ENCODE measurements at regions not wholly inside any gene's neighbourhood (a gene's known extent, or its start where the extent isn't known, plus 50 kb on each side); places are given as distances from the start of the nearest gene placed in this dataset.
"Not testable (repeated sequence)": the region's sequence is repeated elsewhere in the genome, so short reads cannot be mapped to it uniquely, and the experiment has no call there.

DNA sequence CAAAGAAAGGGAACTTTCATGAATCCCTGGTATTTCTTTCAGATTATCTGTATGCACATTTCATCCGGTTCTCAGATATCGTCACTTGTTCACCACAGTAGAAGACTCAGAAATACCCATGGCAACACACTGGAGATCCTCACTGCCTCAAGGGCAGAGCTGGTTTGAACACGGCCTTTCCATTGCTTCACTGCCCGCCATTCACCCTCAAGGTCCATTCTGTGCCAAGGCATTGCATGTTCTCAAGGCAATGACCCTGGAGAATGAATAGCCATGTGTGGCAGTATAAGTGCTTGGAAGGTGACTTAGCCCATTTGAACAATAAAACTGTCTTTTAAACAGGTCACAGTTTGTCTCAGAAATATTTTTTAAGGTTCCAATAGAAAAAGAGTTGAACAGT lies 606.5 kb downstream of the IPMK start:
- DNase-seq, result no peak

DNA sequence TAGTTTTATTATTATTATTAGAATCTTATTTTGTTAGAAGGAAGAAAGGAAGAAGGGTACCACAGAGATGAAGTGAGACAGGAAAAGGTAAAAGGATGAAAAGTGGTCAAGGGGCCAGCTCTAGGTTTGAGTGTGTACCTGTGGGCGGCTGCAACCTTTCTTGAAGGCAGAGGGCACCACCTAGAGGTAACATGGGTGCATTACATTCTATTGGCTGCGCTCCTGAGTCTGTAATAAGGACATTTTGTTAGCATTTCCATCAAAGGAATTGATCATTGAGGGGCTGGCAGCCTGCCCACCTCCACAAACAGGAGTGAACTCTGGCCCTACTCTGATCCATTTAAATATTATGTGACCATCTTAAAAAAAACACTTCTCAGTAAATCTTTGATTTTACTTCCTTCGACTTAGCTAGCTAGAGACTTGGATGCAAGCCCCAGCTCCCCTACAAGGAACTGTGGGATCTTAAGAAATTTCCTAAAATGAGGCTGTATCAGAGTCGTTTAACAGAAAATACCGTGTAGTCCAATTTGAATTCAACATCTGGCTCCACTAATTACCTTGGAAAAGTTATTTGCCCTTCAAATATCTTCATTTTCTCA lies 610.4 kb downstream of the IPMK start:
- no peak for DNase-seq

DNA sequence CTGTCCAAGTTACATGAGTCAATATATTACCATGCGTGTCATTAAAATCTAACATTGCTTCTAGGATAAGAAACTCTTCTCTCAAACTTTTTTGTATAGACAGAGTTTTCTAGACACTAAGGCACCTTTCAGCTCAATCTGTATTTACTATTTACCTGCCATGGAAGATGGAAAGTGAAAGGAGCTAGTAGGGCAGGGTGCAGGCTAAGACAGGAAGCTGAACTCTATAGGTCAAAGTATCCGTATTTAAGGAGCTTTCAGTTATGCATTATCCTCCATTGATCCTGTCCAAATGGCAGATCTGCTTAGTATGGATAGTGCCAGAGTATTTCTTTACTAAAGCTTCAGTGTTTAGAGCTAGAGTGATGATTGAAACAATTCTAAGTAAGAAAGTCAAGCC lies 612.8 kb downstream of the IPMK start:
- DNase-seq, result no peak

DNA sequence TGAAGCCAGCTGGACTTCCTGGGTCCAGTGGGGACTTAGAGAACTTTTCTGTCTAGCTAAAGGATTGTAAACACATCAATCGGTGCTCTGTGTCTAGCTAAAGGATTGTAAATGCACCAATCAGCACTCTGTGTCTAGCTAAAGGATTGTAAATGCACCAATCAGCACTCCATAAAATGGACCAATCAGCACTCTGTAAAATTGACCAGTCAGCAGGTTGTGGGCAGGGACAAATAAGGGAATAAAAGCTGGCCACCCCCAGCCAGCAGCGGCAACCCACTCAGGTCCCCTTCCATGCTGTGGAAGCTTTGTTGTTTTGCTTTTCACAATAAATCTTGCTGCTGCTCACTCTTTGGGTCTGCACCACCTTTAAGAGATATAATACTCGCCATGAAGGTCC lies 622.6 kb downstream of the IPMK start:
- not testable (repeated sequence) for DNase-seq

DNA sequence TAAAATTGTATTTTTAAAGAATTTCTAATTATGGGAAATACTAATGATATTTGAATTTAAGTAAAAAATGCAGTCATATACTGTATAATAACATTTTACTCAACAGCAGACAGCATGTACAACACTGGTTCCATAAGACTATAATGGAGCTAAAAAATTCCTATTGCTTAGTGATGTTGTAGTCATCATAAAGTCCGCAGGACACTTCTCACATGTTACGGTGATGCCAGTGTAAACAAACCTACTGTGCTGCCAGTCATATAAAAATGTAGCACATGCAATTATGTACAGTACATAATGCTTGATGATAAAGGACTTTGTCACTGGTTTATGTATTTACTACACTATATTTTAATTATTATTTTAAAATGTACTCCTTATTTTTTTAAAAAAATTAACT lies 629.3 kb downstream of the IPMK start:
- no peak for DNase-seq

DNA sequence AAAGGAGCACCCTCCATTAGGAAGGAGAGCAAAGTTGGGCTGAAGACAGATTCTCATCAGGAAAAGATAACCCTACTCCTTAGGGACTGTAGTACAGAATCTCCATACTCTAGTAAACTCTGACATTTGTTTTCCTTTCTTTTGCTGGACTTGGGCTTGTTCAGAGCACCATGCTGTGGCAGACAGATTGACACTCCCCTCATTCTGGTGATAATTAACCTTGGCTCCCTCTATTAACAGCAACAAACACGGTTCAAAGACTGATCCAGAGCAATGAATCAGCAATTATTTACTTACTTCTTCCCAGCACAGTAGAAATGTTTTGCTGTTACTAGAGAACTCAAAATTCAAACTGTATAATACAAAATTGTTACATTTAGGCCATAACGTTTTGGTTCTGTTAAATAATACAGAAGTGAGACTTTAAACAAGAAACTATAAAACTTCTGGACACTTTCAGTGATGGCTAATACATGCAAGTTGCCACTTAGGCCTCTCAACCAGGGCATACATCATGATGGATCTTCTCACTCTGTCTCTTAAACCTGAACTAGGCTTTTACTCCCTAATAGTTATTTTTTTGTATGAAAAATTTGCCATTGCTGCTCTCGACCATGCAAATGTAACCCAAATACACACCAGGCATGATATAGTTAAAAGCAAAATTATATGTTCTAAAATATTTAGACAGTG lies 639.0 kb downstream of the IPMK start:
- no peak for DNase-seq

DNA sequence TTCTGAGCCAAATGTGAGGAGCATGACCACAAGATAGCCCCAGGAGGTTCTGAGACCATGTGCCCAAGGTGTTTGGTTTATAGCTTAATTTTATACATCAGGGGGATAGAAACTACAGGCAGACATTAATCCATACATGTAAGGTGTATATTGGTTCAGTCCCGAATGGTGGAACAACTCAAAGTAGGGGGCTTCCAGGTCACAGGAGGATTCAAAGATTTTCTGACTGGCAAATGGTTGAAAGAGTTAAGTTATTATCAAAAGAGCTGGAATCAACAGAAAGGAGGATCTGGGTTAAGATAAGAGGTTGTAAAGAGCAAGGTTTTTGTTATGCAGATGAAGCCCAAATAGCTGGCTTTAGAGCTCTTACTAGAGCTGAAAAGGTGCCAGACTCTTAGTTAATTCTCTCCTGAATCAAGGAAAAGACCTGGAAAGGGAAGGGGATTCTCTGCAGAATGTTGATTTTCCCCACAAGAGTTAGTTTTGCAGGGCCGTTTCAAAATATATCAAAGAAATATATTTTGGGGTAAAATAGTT lies 640.0 kb downstream of the IPMK start:
- no peak for DNase-seq

DNA sequence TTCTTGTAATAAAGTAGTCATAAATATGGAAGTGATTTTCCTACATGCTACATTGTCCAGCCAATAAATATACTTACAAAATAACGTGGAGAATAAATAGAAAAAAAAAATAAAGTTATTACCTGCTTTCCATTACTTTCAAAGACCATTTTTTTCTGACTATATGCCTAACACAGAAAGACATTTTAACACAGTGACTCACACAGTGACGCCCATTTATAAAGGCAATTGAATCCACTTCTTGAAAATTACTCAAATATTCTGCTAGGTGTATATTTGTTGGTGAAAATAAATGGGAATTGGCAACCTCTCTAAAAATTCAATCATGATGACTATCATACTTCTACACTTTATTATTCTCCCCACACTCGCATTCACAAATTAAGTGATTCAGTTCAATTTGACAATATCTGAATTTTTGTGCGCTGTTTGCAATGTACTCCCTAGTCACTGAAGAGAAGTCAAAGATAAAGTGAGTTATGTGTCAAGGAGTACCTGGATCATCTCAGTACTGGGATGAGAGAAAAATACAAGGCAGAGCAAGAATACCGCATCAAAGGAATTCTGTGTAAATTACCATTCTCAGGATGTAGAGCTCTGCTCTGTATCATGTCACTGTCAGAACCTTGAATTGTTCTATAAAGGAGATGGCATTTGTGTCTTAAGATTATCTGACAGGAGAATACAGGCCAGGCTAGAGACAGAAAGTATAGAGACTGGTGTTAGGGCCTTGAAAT lies 642.7 kb downstream of the IPMK start:
- DNase-seq, result no peak

DNA sequence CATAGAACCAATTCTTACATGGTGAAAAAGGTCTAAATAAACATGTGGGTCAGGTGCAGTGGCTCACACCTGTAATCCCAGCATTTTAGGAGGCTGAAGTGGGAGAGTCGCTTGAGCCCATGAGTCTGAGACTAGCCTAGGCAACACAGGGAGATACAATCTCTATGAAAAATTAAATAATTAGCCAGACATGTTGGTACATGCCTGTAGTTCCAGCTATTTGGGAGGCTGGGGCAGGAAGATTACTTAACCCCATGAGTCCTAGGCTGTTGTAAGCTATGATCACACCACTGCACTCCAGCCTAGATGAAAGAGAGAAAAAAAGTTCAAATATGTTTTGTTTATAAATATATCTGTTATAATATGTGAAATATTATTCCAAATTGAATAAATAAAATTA lies 643.6 kb downstream of the IPMK start:
- DNase-seq, result no peak

DNA sequence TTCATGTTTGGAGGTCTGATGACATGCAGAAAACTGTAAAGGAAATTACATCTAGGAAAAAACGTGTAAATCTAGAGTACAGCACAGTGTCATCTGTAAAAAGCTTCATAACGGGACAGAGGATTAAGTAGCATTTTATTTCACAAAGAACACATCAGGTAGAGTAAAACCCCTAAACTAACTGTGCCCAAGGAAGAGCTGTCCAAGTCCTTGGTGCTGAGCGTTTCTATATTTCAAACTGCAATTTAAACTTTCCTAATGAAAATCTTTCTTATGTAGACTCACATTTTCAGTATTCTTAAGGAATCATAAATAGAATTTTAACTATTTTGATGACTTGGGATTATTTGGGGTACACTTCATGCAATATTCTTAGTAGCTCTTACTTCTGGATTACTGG lies 646.2 kb downstream of the IPMK start:
- DNase-seq, result no peak

DNA sequence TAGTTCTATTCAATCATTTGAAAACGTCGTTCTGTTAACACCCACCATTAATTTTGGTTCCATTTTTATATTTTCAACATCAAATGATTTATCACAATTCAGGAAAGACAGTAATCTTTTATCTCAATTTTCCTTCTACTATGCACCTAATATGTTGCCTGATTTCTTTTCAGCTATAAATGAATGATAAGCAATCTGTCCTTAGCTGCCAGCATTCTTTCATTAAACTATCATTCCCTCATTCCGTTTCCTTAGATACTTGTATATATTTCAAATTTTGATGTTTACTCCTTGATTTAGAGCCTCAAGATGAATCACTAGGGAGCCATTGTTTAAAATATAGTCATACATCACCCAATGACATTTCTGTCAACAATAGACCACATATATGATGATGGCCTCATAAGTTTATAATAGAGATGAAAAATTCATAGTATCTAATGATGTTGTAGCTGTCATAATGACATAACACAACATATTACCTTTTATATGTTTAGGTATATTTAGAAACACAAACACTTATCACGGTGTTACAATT lies 661.7 kb downstream of the IPMK start:
- DNase-seq, result no peak

DNA sequence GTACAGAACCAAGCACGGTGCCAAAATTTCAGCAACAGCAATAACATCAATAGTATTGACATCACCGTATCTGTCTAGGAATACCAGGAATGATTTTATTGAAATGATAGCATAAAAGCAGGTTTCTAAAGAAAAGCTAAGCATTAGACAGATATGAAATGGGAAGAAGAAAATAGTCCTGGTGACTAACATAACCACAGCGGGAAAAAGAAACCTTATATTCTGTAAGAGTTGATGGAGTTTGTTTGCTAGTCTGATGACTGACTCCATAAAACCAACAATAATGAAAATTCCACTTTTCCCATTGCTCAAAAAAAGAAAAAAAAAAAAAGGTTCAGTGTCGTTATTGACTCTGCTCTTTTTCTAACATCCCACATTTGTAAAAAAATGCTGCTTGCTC lies 668.3 kb downstream of the IPMK start:
- no peak for DNase-seq

DNA sequence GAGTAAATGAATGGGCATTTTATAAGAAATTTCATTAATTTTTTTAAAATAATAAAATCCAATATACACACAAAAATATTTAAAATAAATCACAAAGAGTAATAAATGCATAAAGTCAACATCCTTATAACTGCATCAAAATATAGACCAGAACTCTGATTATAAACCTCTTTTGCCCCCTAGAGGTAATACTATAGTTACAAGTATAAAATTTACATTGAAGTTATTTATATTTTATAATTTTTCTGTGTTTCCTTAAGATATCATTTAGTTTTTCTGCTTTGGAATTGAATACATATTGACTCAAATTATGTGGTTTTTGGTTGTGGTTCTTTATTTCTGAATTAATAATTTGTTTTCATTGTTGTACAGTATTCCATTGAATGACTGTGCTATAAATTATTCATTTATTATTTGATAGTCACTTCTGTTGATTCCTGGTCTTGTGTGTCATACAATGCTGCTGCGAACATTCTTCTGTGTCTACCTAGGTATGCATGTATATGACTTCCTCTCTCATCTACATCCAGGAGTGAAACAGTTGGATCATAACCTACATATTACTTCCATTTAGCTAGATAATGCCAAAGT lies 673.6 kb downstream of the IPMK start:
- no peak for DNase-seq

DNA sequence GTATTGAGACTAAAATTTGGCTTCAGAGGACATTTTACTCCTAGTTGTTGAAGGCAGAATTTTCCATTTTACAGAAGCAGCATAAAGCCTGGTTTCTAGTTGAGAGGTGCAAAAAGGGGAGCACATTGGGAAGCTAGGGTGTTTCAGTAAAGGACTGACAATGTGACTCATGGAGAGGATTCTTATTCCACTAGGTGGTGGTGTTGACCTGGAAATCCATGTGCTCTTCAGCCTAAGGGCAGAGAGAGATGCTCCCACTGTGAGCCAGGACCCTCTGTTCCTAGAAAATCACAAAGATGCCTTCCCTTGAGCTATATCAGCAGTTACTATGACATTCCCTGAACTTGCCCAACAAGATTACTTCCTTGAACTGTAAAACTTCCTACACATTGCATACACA lies 687.8 kb downstream of the IPMK start:
- no peak for DNase-seq

DNA sequence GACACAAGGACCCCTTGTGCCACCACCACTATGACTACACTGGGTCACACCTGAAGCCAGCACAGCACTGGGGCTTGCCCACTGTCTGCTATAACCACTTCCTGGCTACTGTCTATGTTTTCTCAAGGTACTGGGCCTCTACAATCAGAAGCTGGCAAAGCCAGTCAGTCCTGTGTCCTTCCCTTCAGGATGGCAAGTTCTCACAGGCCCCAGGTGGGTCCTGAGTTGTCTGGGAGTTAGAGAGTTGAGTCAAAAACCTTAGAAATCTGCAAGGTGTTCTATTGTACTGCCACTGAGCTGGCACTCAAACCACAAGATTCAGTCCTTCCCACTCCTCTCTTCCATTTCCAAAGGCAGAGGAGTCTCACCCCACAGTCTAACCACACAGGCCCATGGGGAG lies 705.5 kb downstream of the IPMK start:
- DNase-seq, result no peak

DNA sequence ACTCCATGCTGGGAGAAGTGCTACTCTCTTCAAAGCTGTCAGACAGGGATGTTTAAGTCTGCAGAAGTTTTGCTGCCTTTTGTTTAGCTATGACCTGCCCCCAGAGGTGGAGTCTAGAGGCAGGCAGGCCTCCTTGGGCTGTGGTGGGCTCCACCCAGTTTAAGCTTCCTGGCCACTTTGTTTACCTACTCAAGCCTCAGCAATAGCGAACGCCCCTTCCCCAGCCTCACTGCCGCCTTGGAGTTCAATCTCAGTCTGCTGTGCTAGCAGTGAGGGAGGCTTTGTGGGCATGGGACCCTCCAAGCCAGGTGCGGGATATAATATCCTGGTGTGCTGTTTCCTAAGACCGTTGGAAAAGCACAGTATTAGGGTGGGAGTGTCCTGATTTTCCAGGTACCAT lies 715.9 kb downstream of the IPMK start:
- not testable (repeated sequence) for DNase-seq

DNA sequence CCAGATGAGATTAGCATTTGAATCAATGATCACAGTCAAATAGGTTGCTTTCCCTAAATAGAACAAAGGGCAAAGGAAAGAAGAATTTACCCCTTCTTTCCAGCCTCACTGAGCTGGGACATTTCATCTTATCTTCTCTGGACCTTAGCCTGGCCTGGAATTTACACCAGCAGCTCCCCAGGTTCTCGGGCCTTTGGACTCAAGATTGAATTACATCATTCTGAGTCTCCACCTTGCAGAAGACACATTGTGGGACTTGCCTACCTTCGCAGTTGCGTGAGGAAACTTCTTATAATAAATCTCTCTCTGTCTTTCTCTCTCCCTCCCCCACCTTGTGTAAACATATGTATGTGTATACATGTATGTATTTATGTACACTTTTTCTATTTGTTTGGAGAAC lies 732.4 kb downstream of the IPMK start:
- DNase-seq, result no peak

DNA sequence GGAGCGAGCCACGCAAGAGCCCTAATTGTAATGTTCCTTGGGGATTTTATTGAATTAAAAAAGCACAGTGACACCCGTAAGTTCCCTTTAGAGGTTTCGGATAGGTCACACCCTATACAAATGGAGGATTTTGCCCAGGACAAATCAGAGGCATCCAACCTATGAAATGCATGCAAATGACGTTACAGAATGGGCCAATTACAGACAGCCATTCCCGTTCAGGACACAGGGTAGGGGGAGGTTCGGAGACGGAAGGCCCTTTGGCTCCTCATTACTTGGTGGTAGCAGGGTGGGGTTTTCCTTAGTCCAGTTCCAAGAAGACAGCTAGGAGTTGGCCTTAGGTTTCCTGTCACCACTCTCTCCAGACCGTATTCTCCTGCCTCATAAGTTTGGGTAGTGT lies 754.1 kb downstream of the IPMK start:
- no peak for DNase-seq

DNA sequence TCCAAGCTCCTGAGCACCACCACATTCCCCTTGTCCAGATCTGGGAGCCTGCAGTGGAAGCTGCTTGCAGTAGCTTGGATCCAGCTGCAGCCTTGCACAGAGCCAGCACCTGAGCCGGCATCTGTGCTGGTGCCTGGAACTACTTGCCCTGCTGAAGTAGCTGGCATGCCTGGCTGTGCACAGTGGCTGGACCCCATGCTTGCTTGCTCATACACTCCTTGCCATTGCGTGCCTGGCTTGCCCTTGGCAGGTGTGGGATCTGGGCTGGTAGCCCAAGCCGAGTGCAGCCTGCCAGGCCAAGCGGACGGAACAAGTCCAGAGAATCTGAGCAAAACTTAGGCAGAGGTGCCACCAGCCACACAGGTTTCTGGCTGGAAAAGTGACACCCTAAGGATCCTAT lies 759.9 kb downstream of the IPMK start:
- DNase-seq, result no peak

DNA sequence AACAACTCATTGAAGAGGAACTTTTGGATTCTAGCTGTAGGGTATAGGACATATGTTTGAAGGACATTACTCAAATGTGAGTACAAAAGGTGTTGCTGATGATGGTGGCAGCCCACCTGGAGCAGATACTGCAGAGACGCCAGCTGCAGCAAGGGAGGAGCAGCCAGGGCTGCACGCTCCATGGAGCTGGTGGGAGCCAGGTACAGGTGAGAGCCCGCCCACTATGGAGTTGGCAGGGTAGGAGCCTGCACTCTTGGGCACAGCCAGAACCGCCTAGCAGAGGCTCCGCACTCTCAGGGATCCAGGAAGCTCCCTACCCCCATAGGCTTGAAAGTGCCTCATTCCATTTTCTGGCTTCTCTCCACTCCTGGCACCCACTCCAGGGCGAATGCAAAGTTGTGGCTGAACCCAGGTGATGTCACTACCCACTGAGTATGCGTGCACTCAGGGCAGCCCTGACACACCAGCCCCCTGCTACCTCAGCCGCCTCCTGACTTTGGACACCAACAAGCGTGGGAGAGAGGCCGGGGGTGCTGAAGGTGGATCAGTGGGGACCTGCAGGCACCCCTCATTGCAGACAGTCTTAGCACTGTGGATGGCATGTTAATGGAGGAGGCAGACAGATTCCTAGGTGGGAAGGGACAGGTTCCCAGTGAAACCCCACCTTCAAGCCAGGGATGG lies 761.1 kb downstream of the IPMK start:
- DNase-seq, result no peak

DNA sequence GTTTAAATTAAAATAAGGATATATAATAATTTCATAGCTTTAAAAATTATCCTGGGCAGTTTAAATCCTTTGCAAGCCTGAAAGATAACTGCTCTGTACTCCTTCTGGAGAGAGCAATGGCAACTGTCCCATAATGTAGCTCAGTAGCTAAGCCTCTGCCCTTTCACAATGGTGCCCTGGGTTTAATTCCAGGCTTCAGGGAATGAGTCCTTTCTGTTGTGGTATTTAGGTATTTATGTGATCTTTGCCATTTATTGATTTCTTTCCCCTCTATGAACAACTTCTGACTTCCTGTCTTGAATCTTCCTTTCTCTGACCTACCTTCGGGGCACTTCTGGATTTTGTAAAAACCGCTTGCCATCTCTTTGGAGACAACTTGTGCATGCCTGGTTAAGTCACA lies 773.2 kb downstream of the IPMK start:
- no peak for DNase-seq

DNA sequence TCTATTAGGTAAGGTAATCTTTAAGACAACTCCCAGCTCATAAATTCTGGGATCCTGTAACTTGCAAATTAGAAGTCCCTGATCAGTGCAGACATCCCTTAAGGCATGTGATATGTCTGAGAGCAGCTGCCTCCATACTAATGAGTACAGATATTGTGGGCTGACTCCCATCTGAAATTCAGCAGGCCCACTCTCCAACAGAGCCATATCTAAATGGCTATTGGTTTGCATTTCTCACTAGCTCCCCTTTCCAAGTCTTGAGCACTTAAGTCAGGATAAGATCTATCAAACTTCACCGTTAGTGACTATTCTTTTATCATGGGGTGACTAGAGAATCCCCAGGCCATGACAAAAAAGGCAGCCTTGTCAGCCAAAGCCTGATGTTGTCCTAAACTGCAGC lies 785.4 kb downstream of the IPMK start:
- DNase-seq, result no peak

All from NCI-H524 treated with DMSO at 0.1 percent for 48 hours (cell line).